ENCODE measurements at regions not wholly inside any gene's neighbourhood (a gene's known extent, or its start where the extent isn't known, plus 50 kb on each side); places are given as distances from the start of the nearest gene placed in this dataset.

DNA sequence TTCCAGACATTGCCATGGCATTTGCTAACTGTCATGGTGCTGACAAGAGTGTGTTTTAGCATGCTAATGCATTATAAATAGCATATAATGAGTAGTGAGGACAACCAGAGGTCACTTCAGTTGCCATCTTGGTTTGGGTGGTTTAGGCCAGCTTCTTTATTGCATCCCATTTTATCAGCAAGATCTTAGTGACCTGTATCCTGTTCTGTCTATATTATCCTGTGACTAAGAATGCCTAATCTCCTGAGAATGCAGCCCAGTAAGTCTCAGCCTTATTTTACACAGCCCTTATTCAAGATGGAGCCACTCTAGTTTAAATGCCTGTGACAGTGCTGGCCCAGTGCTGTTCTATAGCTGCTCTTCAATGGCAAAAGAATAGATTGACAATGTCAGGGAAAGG is 781.0 kb upstream of the ADGRB3 start:
- TF ChIP-seq FOXM1 (IDR thresholded peaks at IDR 0.05; ENCODE audit: borderline replicate concordance, low read depth) (no peak), NFIC (IDR thresholded peaks at IDR 0.05) (no peak), RAD21 (IDR thresholded peaks at IDR 0.05; ENCODE audit: low read depth) (no peak), CEBPB (IDR thresholded peaks at IDR 0.05) (no peak), TAF1 (IDR thresholded peaks at IDR 0.05; ENCODE audit: low read depth) (no peak), EP300 (IDR thresholded peaks at IDR 0.05; ENCODE audit: borderline replicate concordance) (no peak), YY1 (IDR thresholded peaks at IDR 0.05; ENCODE audit: low read depth) (no peak), CREB1 (IDR thresholded peaks at IDR 0.05; ENCODE audit: low read depth) (no peak), TCF12 (IDR thresholded peaks at IDR 0.05; ENCODE audit: low read depth) (no peak), ZBTB7A (IDR thresholded peaks at IDR 0.05; ENCODE audit: low read depth) (no peak), TEAD4 (IDR thresholded peaks at IDR 0.05) (no peak), EGR1 (IDR thresholded peaks at IDR 0.05) (no peak)
- TF ChIP-seq, protein P1, sequence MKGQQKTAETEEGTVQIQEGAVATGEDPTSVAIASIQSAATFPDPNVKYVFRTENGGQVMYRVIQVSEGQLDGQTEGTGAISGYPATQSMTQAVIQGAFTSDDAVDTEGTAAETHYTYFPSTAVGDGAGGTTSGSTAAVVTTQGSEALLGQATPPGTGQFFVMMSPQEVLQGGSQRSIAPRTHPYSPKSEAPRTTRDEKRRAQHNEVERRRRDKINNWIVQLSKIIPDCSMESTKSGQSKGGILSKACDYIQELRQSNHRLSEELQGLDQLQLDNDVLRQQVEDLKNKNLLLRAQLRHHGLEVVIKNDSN (IDR thresholded peaks at IDR 0.05), result no peak
- TF ChIP-seq, protein P2, sequence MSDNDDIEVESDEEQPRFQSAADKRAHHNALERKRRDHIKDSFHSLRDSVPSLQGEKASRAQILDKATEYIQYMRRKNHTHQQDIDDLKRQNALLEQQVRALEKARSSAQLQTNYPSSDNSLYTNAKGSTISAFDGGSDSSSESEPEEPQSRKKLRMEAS (IDR thresholded peaks at IDR 0.05), result no peak
- TF ChIP-seq, protein P3, sequence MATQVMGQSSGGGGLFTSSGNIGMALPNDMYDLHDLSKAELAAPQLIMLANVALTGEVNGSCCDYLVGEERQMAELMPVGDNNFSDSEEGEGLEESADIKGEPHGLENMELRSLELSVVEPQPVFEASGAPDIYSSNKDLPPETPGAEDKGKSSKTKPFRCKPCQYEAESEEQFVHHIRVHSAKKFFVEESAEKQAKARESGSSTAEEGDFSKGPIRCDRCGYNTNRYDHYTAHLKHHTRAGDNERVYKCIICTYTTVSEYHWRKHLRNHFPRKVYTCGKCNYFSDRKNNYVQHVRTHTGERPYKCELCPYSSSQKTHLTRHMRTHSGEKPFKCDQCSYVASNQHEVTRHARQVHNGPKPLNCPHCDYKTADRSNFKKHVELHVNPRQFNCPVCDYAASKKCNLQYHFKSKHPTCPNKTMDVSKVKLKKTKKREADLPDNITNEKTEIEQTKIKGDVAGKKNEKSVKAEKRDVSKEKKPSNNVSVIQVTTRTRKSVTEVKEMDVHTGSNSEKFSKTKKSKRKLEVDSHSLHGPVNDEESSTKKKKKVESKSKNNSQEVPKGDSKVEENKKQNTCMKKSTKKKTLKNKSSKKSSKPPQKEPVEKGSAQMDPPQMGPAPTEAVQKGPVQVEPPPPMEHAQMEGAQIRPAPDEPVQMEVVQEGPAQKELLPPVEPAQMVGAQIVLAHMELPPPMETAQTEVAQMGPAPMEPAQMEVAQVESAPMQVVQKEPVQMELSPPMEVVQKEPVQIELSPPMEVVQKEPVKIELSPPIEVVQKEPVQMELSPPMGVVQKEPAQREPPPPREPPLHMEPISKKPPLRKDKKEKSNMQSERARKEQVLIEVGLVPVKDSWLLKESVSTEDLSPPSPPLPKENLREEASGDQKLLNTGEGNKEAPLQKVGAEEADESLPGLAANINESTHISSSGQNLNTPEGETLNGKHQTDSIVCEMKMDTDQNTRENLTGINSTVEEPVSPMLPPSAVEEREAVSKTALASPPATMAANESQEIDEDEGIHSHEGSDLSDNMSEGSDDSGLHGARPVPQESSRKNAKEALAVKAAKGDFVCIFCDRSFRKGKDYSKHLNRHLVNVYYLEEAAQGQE (IDR thresholded peaks at IDR 0.05; ENCODE audit: low read depth), result no peak

DNA sequence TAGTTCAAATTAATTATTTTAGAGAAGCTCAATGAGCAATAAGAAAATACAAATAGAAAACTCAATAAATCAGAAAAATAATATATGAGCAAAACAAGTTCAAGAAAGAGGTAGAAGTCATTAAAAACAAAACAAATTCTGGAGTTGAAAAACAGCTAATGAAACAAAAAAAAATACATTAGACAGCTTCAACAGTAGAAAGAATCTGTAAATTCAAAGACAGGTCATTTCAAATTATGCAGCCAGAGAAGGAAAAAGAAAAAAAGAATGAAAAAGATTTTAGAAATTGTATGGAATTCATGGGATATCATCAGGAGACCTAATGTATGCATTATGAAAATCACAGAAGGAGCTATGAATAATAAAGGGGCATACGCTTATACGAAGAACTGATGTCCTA is 795.3 kb upstream of the ADGRB3 start:
- TF ChIP-seq YY1 (IDR thresholded peaks at IDR 0.05; ENCODE audit: low read depth), result no peak
- no peak for TF ChIP-seq EGR1 (IDR thresholded peaks at IDR 0.05)

DNA sequence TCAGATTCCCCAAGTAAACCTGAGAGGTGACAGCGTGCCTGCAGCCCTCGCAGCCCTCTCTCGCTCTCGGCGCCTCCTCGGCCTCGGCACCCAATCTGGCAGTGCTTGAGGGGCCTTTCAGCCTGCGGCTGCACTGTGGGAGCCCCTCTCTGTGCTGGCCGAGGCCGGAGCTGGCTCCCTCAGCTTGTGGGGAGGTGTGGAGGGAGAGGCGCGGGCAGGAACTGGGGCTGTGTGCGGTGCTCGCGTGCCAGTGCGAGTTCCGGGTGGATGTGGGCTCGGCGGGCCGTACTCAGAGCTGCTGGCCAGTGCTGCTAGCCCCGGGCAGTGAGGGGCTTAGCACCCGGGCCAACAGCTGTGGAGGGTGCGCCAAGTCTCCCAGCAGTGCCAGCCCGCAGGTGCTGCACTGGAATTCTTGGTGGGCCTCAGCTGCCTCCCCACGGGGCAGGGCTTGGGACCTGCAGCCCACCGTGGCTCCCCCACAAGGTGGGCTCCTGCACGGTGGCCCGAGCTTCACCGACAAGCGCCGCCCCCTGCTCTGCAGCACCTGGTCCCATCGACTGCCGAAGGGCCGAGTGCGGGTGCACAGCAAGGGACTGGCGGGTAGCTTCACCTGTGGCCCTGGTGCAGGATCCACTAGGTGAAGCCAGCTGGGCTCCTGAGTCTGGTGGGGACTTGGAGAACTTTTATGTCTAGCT is 809.7 kb upstream of the ADGRB3 start:
- TF ChIP-seq EGR1 (IDR thresholded peaks at IDR 0.05), result no peak
- no peak for TF ChIP-seq TCF12 (IDR thresholded peaks at IDR 0.05; ENCODE audit: low read depth)
- no peak for TF ChIP-seq NFIC (IDR thresholded peaks at IDR 0.05)
- no peak for TF ChIP-seq TAF1 (IDR thresholded peaks at IDR 0.05; ENCODE audit: low read depth)
- no peak for TF ChIP-seq CREB1 (IDR thresholded peaks at IDR 0.05; ENCODE audit: low read depth)
- no peak for TF ChIP-seq RAD21 (IDR thresholded peaks at IDR 0.05; ENCODE audit: low read depth)
- no peak for TF ChIP-seq CEBPB (IDR thresholded peaks at IDR 0.05)

DNA sequence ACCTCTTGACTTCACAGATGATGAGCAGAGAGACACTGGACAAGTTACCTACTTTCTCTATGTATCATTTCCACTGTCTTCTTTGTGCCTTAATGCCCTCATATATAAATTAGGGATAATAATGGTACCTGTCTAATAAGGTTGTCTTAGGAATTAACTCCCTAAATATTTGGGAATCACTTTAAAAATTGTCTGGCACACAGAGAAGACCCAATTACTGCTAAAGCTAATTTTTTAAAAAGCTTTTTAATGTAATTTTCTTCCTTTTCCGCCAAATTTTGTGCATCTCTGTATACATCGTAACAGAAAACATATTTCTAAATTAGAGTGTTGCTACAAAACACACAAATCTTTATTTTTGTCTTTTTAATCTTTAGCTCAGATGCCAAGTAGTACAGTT is 816.8 kb upstream of the ADGRB3 start:
- TF ChIP-seq CREB1 (IDR thresholded peaks at IDR 0.05; ENCODE audit: low read depth), result no peak
- TF ChIP-seq RAD21 (IDR thresholded peaks at IDR 0.05; ENCODE audit: low read depth), result no peak
- no peak for TF ChIP-seq EP300 (IDR thresholded peaks at IDR 0.05; ENCODE audit: borderline replicate concordance)
- TF ChIP-seq, protein P2 (IDR thresholded peaks at IDR 0.05), result no peak
- no peak for TF ChIP-seq TAF1 (IDR thresholded peaks at IDR 0.05; ENCODE audit: low read depth)
- no peak for TF ChIP-seq ZBTB7A (IDR thresholded peaks at IDR 0.05; ENCODE audit: low read depth)
- no peak for TF ChIP-seq TEAD4 (IDR thresholded peaks at IDR 0.05)
- TF ChIP-seq TCF12 (IDR thresholded peaks at IDR 0.05; ENCODE audit: low read depth), result no peak
- TF ChIP-seq, protein P1 (IDR thresholded peaks at IDR 0.05), result no peak
- no peak for TF ChIP-seq FOXM1 (IDR thresholded peaks at IDR 0.05; ENCODE audit: borderline replicate concordance, low read depth)
- TF ChIP-seq, protein P3 (IDR thresholded peaks at IDR 0.05; ENCODE audit: low read depth), result no peak

DNA sequence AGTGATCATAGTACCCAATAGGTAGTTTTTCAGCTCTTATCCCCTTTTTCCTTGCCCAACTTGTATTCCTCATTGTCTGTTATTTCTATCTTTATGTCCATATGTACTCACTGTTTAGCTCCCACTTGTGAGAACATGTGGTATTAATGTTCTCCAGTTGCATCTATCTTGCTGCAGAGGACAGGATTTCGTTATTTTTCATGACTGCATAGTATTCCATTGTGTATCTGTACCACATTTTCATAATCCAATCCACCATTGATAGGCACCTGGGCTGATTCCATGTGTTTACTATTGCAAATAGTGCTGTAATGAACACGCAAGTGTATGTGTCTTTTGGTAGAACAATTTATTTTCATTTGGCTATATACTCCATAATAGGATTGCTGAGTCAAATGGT is 819.5 kb upstream of the ADGRB3 start:
- TF ChIP-seq EP300 (IDR thresholded peaks at IDR 0.05; ENCODE audit: borderline replicate concordance), result no peak
- no peak for TF ChIP-seq EGR1 (IDR thresholded peaks at IDR 0.05)
- no peak for TF ChIP-seq CEBPB (IDR thresholded peaks at IDR 0.05)

DNA sequence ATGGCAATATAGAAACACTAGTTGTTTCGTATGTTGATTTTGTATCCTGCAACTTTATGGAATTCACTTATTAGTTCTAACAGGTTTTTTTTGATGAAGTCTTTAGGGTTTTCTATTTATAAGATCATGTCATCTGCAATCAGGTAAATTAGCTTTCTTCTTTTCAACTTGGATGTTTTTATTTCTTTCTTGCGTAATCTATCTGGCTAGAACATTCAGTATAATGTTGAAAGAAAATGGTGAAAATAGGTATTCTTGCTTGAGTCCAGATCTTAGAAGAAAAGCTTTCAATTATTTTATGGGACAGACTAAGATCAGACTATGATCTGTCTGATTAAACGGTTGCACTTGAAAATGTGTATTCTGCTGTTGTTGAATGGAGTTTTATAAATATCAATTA is 820.8 kb upstream of the ADGRB3 start:
- no peak for TF ChIP-seq NFIC (IDR thresholded peaks at IDR 0.05)
- TF ChIP-seq FOXM1 (IDR thresholded peaks at IDR 0.05; ENCODE audit: borderline replicate concordance, low read depth), result no peak
- no peak for TF ChIP-seq TEAD4 (IDR thresholded peaks at IDR 0.05)
- TF ChIP-seq, protein P1 (IDR thresholded peaks at IDR 0.05), result no peak
- no peak for TF ChIP-seq CEBPB (IDR thresholded peaks at IDR 0.05)
- no peak for TF ChIP-seq CREB1 (IDR thresholded peaks at IDR 0.05; ENCODE audit: low read depth)
- TF ChIP-seq EP300 (IDR thresholded peaks at IDR 0.05; ENCODE audit: borderline replicate concordance), result no peak
- TF ChIP-seq TCF12 (IDR thresholded peaks at IDR 0.05; ENCODE audit: low read depth), result no peak
- no peak for TF ChIP-seq RAD21 (IDR thresholded peaks at IDR 0.05; ENCODE audit: low read depth)
- no peak for TF ChIP-seq EGR1 (IDR thresholded peaks at IDR 0.05)
- TF ChIP-seq, protein P3 (IDR thresholded peaks at IDR 0.05; ENCODE audit: low read depth), result no peak
- no peak for TF ChIP-seq TAF1 (IDR thresholded peaks at IDR 0.05; ENCODE audit: low read depth)
- TF ChIP-seq YY1 (IDR thresholded peaks at IDR 0.05; ENCODE audit: low read depth), result no peak
- no peak for TF ChIP-seq ZBTB7A (IDR thresholded peaks at IDR 0.05; ENCODE audit: low read depth)
- TF ChIP-seq, protein P2 (IDR thresholded peaks at IDR 0.05), result no peak
